ENCODE measurements at regions not wholly inside any gene's neighbourhood (a gene's known extent, or its start where the extent isn't known, plus 50 kb on each side); places are given as distances from the start of the nearest gene placed in this dataset.

DNA sequence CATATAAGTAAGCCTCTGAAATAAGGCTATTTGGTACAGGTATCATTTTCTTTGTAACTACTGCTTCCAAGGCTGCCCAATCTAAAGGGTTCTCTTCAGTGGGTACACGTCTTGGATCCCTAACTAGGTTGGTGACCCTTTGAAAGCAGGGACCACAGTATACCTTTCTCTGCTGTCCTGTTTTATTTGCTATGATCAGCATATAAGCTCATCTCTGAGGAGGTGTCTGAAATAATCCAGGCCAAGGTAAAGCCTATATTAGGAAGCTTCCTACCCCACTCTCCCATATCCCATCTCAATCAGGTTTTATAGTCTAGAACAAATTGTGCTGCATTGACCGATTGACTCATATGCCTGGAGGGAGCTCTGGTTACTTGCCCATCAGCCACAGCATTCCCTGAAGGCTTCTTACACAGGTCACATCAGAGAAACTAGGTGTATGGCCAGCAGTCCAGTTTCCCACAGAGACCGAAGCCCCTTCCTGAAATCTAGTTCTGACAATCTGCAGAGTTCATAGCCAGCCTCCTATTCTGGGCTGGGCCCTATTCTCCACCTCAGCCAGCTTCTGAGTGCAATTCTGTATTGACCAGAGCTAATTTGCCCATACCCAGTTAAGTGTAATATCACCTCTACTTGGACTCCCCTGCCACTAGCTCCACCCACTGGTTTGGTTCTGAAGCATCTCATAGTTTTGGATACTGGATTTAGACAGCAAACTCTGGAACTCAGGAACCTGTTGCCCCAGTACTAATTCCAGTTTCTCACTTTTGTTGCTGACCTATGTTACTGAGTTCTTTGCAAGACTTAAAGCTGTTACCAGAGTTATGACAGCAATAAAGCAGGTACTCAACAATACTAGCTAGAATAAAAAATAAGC, 62.1 kb upstream of the ARHGAP20 start:
- Mint-ChIP-seq H3K4me1 (peaks cover 2% of the 10 kb centered on the region), H3K4me3 (no peak overlapping the region), H3K9me3 (peaks cover 4% of the 10 kb centered on the region), H3K27ac (no peak overlapping the region), H3K27me3 (no peaks in the 10 kb centered on the region), H3K36me3 (no peaks in the 10 kb centered on the region)
- DNase-seq, result no peak

DNA sequence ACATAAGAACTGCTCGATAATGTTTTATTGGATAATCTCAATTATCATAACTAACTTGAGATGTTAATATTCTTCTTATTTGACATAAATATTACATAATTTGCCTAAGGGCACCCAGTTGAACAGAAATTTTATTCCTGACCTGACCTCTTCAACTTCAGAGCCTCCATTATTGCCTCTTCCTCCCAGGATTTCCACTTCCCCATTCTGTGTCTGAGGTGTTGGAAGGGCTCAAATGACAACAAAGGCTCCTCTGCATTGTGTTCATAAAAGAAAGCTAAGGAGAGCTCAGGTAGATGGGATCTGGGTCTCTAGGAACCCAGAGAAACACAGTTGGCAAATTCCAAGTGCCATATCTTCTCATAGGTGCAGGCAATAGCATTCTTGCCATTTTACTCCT, 61.2 kb upstream of the ARHGAP20 start:
- Mint-ChIP-seq H3K36me3 (no peaks in the 10 kb centered on the region), H3K9me3 (peaks cover 1% of the 10 kb centered on the region), H3K4me1 (peaks cover 3% of the 10 kb centered on the region), H3K4me3 (no peak overlapping the region), H3K27me3 (no peaks in the 10 kb centered on the region), H3K27ac (no peak overlapping the region)
- no peak for DNase-seq

DNA sequence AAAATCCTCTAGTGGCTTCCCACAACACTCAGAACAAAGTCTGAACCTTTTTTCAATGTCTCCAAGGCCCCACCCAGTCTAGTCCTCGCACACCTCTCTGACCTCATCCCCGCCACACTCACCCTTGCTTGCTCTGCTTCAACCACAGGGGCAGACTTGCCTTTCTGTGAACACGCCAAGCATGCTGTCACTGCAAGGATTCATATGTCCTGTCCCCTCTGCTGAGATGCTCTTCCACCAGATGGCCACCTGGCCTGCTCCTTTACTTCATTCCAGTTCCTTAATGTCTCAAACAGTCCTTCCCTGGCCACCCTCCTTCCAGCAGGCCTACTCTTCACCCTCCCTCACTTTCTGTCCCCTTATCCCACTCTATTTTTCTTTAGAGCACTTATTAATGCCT, 60.6 kb upstream of the ARHGAP20 start:
- H3K9me3 Mint-ChIP-seq, result peaks cover 1% of the 10 kb centered on the region
- H3K27ac Mint-ChIP-seq, result no peak overlapping the region
- no peaks in the 10 kb centered on the region for H3K36me3 Mint-ChIP-seq
- no peaks in the 10 kb centered on the region for H3K27me3 Mint-ChIP-seq
- peaks cover 3% of the 10 kb centered on the region for H3K4me1 Mint-ChIP-seq
- DNase-seq, result no peak
- H3K4me3 Mint-ChIP-seq, result no peak overlapping the region

DNA sequence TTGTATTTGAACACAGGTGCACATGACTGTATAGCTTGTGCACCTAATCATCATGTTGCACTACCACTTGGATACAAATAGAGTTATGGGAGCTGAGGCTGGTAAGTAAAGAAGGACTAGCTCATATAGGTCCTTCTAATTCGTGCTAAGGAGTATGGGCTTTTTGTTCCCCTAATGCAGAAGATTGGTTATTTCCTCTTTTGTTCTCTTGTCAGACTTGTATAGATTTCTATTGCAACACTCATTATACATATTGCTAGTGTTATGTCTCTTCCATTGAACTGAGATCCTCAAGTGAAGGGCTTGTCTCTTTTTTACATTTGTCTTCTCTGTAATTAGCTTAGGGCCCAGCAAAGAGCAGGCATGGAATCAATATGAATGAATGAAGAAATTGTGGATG, 54.1 kb upstream of the ARHGAP20 start:
- Mint-ChIP-seq H3K36me3 (no peaks in the 10 kb centered on the region), H3K4me3 (no peak overlapping the region), H3K4me1 (peaks cover 3% of the 10 kb centered on the region), H3K27me3 (peaks cover 9% of the 10 kb centered on the region), H3K9me3 (peaks cover 1% of the 10 kb centered on the region), H3K27ac (no peak overlapping the region)
- DNase-seq, result no peak

DNA sequence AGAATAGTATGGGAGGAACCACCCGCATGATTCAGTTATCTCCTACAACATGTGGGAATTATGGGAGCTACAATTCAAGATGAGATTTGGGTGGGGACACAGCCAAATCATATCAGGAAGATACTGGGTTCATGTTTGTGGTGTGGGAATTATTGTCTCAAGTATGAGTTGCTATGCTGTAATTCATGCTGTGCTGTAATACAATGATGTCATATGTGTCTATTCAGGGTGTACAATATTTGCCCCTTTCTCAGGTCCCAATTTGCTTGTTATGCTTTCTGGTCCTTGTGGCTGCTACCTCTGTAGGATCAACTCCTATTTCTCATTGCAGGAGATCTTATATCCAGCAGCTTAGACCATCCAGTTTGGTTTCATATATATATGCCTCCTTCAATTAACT, 52.2 kb upstream of the ARHGAP20 start:
- H3K4me1 Mint-ChIP-seq, result peaks cover 3% of the 10 kb centered on the region
- H3K9me3 Mint-ChIP-seq, result no peaks in the 10 kb centered on the region
- H3K4me3 Mint-ChIP-seq, result no peak overlapping the region
- DNase-seq, result no peak
- H3K36me3 Mint-ChIP-seq, result no peaks in the 10 kb centered on the region
- no peak overlapping the region for H3K27ac Mint-ChIP-seq
- peaks cover 9% of the 10 kb centered on the region for H3K27me3 Mint-ChIP-seq

DNA sequence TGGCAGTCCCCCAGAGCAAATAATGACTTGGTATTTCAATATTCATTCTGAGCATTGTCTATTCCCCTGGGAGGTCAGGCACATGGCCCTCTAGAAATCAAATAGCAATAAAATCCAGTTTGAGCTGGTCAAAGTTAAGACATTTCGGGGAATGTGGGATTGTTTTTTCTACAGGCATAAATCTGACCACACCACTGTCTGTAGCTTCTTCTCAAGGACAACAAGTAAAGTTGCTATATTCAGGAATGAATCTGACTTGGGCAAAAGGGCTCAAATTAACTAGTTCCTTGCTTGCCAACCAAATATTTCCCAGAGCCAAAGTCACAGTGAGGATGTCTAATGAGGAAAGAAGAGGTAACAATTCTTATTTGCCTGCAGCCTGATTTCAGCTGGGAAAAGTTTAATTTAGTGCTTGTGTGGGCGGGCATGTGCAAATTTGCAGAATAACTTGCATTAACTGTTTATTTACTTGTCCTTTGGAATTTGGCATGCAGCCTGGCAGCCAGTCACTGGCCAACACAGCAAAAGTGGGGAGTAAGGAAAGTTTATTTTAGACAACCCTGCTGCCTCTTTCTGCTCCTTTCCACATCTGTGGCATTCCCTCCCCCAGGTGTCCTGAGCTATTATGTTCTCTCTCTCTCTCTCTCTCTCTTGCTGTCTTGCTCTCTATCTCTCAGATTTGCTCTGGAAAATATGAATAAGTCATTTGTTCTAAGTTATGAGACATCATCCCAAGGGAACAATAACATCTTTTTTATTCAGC, 51.2 kb upstream of the ARHGAP20 start:
- Mint-ChIP-seq H3K4me3 (no peak overlapping the region), H3K4me1 (no peaks in the 10 kb centered on the region), H3K27me3 (peaks cover 12% of the 10 kb centered on the region), H3K9me3 (no peaks in the 10 kb centered on the region), H3K27ac (no peak overlapping the region), H3K36me3 (no peaks in the 10 kb centered on the region)
- DNase-seq, result no peak

DNA sequence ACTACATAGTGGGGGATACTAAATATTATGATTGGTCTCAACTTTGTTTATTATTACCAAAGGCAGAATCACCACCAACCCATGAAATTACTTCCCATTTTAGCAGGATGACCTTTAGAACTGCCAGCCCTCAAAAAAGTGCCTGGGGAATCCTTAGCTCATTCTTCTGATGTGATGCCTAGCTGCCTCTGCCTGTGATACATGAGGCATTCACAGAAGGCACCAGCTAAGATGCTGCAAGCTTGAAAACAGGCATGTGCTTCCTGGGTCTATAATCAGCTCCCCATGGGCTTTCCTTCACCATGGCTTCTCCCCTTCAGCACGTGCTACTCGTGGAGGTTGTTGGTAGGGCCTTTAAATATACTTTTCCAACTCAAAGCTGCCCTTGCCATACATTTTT, 50.4 kb upstream of the ARHGAP20 start:
- H3K9me3 Mint-ChIP-seq, result no peaks in the 10 kb centered on the region
- DNase-seq, result no peak
- H3K27ac Mint-ChIP-seq, result no peak overlapping the region
- no peaks in the 10 kb centered on the region for H3K36me3 Mint-ChIP-seq
- peaks cover 12% of the 10 kb centered on the region for H3K27me3 Mint-ChIP-seq
- no peaks in the 10 kb centered on the region for H3K4me1 Mint-ChIP-seq
- H3K4me3 Mint-ChIP-seq, result no peak overlapping the region
